ENCODE measurements at regions not wholly inside any gene's neighbourhood (a gene's known extent, or its start where the extent isn't known, plus 50 kb on each side); places are given as distances from the start of the nearest gene placed in this dataset.
A peak's percentile ranks its signal among the peaks of the same experiment; 100 is the strongest.
"Not testable (repeated sequence)": the region's sequence is repeated elsewhere in the genome, so short reads cannot be mapped to it uniquely, and the experiment has no call there.

DNA sequence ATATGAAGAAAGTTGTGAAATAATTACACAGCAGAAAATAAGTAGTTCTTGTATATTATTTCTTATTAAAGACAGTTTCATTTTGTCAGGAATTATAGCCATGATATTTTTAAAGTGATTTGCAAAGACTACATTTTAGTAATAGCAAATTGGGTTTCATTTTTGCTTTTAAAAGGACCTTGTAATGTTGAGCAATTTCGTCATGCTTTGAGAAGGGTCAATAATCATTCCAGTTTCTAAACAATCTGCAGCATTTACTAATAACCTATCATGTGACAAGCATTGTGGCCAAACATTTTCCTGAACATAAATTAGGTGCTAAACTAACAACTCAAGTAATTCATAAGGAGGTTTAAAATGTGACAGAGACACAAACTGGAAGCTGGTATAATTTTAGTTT lies 214.4 kb upstream of the CBLB start:
- DNase-seq: no peak

DNA sequence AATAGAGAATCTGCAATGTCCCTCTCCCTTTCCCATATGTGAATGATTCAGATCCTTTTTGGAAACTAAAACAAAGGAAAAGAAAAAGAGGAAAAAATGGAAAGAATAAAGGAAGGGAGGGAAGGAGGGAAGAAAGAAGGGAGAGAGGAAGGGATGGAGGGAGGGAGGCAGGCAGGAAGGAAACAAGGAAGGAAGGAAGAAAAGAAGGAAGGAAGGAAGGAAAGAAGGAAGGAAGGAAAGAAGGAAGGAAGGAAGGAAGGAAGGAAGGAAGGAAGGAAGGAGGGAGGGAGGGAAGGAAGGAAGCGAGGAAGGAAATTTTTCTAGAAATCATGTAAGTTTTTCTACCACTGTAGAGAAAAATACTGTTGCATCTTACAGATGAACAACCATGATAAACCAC lies 215.0 kb upstream of the CBLB start:
- no peak for DNase-seq

DNA sequence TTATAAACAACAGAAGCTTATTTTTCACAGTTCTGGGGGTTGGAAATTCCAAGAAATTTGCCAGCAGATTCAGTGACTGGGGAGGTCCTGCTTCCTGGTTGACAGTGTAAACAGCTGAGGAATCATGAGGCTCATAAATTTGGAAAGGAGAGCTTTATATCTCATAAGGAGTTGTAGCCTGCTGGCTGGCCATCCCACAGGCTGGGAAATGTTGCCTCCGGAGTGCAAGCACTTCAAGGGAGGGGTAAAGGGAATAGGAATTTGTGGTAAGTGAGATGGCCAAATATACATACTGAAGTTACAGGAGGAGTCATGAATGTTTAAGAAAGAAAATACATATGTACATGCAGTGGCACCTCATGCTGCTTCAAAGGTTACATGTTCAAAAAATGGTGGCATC lies 217.2 kb upstream of the CBLB start:
- DNase-seq: no peak

DNA sequence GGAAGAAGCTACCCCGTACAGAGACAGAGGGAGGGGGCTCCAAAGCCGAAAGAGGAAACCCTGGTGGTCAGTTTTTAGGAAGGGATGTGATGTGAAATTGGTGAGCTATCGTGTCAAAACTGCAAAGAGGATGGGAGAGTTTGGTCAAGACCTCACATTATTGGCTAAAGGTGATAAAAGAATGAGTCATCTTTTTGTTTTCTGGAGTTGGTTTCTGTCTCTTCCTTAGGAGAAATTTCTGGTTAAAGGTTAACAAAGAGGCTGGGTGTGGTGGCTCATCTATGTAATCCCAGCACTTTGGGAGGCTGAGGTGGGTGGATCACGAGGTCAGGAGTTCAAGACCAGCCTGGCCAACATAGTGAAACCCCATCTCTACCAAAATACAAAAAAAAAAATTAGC lies 217.8 kb upstream of the CBLB start:
- no peak for DNase-seq

DNA sequence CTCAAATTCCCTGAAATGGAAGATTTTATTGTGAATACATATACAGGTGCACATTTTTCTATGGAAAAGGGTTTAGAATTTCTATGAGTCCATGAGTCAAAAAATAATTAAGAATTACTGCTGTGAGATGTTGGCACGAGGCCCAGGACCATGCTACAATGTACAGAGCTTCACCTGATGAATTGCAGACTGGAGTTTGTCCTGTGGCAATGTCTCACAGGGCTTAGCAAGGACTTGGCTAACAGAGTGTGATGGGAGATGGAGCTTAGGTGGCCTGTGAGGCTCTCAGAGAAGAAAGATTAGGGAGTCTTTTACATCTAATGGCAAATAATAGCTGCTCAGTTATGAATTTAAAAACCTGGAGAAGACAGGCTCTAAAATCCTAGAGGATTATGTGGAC lies 219.5 kb upstream of the CBLB start:
- DNase-seq: no peak

DNA sequence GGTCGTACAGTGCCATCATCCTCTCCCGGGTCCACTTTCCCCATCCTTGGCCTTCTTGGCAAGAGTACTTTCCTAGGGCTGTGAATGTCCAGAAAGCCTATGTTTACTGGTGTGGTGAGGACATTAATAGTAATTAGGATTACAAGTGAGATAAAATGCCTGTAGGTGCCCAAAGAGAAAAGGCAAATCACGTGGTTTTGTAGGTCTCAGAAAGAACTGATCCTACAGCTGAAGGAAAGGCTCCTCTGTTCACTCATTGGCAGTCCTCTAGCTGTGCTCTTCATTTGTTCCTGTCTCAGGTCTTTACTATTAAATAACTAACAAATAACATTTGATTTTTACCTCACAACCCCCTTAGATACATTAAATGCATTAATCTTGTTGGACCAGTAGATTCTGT lies 220.1 kb upstream of the CBLB start:
- DNase-seq: no peak

DNA sequence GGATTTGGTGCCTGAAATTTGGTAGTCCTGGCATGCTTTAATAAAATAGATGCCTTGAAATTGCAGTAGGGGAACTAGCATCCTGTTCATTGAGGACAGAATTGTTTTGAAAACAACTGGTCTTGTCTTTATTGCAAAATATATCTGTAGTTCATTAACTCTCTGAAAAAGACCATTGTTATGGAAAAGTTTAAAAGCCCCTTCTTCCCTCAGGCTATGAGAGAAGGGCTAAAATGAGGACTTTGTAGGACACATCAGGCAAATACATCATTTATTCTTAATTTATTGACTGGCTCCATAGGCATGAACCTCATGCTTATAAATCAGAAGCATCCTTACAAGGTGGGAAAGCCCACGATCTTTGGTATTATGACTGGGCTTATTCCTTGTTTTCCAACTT lies 221.0 kb upstream of the CBLB start:
- no peak for DNase-seq

DNA sequence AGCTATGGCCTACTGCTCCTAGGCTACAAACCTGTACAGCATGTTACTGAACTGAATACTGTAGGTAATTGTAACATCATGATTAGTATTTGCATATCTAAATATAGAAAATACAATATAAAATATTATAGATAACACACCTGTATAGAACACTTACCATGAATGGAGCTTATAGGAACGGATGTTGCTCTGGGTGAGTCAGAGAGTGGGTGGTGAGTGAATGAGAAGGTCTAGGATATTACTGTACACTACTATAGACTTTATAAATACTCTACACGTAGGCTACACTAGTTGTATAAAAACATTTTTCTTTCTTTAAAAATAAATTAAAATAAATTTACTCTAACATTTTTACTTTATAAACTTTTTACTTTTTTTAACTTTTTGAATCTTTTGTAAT lies 224.0 kb upstream of the CBLB start:
- no peak for DNase-seq

DNA sequence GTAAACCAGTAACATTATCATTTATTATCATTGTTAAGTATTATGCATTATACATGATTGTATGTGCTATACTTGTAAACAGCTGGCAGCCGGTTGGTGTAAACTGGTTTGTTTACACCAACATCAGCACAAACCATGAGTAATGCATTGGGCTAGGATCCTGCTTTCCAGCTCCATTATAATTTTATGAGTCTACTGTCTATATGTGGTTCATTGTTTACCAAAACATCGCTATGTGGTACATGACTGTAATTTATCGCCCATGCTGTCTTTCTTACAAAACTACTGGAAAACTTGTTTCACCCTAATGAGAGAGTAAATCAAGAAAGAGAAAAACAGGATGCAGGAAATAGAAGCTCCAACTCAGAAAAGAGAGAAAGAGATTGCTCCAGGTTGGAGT lies 224.8 kb upstream of the CBLB start:
- no peak for DNase-seq

DNA sequence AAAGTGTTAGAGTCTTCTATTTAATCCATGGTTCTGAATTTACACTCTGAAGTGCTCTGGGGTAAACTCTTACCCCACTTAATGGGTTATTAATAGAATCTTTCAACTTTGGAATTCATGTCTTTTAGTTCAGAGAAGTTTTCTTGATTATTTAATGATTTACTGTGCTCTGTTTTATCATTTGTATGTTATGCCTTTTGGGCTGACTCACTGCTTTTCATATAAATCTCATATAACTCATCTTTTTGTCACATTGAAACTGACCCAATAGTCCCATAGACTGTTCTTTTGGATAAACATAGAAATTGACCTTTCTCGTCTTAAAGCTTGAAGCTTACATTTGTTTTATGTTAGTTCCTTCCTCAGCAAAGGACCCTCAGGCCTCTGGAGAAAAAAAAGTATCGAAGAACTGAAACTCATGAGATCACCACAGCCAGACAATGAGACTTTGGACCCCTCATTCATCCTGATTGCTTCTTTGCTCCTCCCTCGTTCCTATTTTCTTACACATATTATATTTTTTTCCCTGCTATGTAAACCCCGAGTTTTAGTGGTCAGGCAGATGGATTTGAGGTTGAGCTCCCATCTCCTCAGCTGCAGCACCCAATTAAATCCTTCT lies 229.1 kb upstream of the CBLB start:
- no peak for DNase-seq

DNA sequence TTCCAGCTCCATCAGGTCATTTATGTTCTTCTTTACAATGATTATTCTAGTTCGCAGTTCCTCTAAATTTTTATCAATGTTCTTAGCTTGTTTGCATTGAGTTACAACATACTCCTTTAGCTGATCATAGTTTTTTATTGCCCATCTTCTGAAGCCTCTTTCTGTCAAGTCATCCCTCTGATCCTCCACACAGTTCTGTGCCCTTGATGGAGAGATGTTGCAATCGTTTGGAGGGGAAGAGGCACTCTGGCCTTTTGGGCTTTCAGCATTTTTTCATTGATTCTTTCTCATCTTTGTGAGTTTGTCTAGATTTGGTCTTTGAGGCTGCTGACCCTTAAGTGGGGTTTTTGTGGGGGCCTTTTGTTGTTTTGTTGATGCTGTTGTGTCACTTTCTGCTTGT lies 234.6 kb upstream of the CBLB start:
- DNase-seq: no peak

DNA sequence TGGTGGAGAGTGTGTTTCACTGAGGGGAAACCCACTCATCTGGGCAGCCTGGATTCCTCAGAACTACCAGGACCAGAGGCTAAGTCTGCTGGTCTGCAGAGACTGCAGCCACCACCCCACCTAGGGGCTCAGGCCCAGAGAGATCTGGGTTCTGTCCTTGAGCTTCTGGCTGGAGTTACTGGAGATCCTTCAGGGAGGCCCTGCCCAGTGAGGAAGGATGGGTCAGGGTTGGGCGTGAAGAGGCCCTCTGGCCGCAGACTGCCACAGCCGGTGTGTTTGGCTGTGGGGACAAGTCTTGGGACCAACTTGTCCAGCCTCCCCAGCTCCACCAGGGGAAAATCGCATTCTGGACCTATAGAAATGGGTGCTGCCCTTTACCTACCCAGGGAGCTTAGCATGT lies 235.3 kb upstream of the CBLB start:
- DNase-seq: no peak

DNA sequence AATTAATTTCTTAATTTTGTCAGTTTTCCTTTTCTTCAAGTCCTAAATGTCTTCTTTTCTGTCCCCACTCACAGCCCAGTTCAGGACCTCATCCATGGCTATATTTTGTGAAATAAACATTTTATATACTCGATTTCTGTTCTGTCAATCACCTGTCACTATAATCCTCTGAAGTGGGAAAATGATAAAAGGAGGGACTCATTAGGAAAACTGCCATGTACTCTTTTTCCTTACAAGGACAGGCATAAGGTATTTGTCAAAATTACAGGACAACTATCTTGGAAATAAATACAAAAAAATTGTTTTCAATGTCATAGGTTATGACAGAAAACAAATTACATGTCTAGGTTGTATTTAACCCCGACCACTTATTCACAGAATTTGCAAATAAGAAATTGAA lies 240.1 kb upstream of the CBLB start:
- no peak for DNase-seq

DNA sequence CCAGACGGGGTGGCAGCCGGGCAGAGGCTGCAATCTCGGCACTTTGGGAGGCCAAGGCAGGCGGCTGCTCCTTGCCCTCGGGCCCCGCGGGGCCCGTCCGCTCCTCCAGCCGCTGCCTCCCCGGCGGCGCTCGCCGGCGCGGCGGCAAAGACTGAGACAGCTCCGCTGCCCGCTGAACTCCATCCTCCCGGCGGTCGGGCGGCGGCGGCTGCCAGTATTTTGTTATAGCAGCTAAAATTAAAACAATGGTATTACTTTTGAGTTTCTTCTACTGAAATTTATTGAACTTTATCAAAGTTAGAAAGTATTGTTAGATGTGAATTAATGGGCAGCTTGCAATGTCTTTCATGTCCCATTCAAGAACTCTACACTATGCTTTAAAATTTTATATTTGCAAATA lies 243.7 kb upstream of the CBLB start:
- not testable (repeated sequence) for DNase-seq

DNA sequence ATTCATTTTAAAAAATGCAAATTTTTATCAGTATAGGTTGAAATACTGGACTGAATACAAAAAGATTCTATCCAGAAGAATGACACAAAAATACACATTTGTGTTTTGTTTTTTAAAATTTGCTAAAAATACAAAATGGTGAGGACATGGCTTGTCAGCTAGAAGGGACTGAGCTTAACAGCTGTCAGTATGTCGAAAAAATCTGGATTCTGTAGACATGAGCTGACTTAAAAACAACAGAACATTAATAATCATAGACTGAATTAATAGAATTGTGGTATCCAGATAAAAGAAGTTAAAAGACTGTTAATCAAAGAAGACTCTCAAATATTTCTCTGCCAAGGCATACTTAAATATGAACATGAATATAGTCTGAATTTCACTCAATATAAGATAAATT lies 244.9 kb upstream of the CBLB start:
- no peak for DNase-seq

DNA sequence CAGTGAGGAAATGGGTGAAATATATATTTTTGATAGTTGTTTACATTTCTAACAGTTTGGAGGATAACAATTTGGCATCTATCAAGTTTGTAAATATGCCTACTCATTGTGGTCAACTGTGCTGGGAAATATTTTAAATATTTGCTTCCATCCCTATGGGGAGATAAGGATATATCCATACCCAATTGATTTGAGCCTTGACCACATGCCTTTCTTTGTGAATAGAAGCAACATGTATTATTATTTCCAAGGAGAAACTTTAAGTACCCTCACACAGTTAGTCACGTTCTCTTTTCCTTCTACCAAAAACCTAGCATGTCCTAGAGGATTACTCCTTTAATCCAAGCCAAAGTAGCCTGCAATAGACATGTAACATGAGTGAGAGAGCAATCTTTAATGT lies 245.4 kb upstream of the CBLB start:
- no peak for DNase-seq

DNA sequence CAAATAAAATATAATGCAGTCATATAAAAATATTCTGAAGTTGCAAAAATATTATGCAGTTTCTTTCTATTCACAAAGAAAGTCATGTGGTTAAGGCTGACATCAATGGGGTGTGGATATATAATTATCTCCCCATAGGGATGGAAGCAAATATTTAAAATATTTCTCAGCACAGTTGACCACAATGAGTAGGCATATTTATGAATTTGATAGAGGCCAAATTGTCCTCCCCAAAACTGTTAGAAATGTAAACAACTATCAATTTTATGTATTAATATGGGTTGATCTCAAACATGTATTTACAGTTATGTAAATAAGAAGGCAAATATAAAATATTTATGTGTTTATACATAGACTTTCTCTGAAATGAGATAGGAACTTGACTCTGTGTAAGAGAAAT lies 246.0 kb upstream of the CBLB start:
- DNase-seq: no peak

DNA sequence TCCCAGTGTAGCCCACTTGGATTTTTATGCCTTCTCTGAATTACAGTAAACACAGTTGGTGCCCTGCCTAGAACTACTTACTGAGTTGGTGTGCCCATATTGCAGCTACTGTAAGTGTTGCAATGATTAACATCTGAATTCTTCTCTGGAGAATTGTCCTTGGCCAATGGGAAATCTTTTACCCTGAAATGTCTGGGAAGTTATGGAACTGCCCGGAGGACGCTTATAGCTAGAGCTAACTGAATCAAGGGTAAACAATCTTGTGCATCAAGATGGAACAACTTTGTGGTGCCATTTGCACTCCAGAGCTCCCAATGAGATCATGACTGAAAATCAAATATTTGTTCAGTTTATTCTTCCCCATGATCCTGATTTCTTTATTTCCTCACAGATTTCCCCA lies 246.7 kb upstream of the CBLB start:
- no peak for DNase-seq

DNA sequence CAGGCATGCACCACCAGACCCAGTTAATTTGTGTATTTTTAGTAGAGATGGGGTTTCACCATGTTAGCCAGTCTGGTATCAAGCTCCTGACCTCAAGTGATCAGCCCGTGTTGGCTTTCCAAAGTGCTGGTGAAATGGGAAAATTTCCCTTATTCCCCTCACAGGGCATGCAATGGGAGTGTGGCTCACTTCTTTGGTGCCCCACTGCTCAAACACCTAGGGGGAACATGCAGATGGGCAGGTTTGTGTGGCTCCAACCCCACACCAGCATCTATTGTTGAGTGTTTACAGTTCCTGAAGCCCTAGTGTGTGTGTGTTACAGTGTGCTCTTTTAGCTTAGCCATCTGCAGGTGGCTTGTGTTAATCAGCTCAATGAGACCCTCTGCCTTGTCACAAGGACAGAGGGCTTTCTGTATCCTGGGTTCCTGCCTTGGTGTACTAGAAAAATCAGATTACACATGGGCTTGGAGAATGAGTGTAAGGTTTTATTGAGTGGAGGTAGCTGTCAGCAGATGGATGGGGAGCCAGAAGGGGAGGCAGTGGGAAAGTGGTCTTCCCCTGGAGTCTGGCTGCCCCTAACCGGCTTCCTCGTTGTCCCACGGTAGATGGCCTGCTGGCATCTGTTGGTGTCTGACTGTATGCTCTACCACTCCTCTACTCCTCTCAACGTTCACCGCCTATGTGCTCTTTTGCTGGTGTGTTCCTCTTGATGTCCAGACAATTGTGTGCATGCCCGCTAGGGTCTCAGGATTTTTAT lies 248.1 kb upstream of the CBLB start:
- no peak for DNase-seq

DNA sequence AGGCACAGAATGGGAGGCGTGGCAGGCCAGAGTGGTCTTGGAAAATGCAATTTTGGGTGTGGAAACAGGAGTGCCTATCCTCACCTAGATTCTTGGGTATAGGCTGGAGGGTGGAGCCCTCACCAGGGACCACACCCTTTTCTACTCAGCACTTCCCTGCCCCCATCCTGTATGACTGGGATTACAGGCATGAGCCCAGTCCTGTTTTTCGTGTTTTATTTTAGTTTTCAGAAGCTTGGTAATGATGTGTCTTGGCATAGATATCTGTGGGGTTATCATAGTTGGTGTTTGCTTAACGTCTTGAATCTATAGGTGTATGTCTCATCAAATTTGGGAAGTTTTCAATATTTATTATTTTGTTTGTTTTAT lies 248.7 kb upstream of the CBLB start:
- DNase-seq: no peak

DNA sequence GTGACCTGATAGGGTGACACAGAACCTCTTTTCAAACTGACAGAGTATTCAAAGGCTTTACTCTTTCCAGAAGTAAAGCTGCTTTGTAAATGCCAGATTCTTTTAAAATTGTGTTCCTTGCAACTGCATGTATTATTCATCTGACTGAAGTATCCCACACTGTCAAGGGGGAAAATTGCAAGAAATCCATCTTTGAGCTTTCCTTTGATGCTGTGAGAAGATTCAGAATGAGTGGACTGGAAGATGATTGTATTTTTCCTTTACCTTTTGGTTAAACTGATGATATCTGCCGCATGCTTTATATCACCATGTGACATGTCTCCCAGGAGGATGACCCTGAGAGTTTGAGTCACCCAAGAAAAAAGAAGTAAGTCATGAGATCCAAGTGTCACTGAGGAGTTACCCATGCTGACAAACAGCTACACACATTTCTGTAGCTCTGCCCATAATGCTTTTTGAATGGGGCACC lies 250.8 kb upstream of the CBLB start:
- DNase-seq: peak in 1 of 2 experiments; percentile 10

DNA sequence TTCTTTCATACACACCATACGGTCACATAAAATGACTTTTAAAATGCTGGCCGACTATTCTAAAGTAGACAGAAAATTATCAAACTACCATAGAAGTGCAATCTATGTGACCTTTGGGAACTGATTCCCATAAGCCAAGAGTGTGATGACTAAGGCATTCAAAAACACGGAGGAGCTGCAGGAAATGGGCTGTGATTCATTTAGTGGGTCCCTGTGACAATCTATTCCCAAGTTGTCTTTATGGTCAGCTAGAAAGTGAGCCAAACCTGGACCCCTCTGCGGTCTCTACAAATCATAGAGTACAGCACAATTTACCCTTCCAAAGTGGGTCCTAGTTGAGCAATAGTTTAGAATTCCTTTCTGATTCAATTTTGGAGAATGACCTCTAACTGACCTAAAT lies 251.5 kb upstream of the CBLB start:
- no peak for DNase-seq

DNA sequence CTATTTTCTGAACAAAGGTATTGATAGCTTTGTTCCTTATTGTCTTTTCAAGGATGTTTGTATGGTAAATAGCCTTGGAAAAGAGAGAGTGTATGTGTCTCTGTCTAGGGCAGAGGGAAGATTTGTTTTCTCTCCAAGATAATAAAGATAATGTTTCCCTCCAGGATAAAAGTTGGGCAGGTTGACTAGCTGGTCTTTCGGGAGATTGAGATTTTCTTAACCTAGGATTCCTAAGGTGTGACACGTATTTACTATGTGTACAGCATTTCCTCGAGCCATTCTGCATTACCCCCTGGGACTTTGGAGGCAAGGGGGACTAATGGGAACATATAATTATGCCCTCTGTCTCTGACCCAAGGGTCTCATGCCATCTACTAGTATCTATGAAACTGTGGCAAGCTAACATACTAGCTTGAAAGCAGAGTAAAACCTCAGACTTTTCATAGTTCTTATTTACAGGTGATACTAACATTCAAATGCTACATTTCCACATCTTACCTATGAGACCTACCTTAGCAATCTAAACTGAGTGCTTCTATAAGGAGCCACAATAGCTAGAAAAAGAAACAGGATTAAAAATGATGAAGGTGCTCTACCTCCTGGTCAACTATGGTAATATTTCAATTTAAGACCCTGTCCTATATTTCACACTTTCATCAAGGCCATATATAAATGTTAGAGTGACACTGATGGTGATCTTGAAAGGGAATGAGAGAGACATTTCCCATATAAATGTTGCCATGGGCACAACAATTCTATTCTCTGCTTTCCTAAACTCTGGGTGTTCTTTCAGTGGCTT lies 252.9 kb upstream of the CBLB start:
- no peak for DNase-seq

DNA sequence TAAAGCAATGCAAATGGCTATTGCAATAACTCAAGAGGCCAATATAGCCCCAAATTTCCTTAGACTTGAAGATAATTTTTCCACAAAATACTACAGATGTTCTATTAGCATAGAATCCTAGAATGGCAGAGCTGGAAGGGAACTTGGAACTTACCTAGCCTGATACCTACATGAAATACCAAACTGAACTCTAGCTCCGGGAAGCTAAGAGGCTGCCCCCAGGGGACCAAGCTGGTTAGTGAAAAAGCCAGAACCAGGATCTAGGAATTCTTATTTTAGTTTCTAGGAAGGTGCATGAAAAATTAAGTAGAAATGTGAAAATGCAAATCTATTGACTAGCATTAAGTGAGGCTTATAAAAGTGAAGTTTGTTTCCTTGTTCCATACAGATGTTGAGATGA lies 256.0 kb upstream of the CBLB start:
- no peak for DNase-seq

Data from activated CD4-positive, alpha-beta T cell treated with anti-CD3 and anti-CD28 coated beads, Interleukin-2, amount 50 U/mL, for 48 hours (primary cell).